ENCODE measurements at regions not wholly inside any gene's neighbourhood (a gene's known extent, or its start where the extent isn't known, plus 50 kb on each side); places are given as distances from the start of the nearest gene placed in this dataset.
"Not testable (repeated sequence)": the region's sequence is repeated elsewhere in the genome, so short reads cannot be mapped to it uniquely, and the experiment has no call there.

DNA sequence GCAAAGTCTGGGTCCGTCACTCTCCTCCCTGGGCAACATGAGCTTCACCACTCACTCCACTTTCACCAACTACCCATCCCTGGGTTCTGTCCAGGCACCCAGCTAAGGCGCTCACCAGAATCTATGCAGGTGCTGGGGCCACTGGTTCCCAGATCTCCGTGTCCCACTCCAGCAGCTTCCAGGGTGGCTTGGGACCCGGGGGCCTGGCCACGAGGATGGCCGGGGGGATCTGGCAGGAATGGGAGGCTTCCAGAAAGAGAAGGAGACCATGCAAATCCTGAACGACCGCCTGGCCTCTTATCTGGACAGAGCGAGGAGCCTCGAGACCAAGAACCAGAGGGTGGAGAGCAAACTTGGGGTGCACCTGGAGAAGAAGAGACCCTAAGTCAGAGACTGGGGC is 1611.0 kb upstream of the ACO1 start:
- DNase-seq: no peak

- DNase-seq: peak; percentile 3
These were observed 1610.1 kb upstream of the ACO1 start for GRCh38 chr9:30774326-30774725.

GRCh38 chr9:30775236-30775635 is 1609.2 kb upstream of the ACO1 start:
- no peak for DNase-seq

DNA sequence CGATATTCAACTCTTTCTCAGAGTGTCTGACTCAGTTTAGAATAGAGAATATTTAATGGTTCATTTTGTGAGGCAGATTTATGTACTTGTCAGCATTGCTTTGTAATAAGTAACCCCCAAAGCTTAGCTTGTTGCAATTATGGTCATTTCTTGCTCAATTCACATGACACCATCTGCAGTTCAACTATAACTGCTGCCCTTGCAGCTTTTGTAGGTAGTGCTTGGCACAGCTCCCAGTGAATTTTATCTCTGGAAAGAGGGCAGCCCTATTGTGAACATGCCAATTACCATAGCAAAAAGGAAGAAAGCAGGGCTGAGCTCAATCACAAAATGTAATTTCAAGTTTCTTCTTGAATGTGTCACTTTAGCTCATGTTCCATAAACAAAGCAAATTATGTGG is 1587.7 kb upstream of the ACO1 start:
- no peak for DNase-seq

DNA sequence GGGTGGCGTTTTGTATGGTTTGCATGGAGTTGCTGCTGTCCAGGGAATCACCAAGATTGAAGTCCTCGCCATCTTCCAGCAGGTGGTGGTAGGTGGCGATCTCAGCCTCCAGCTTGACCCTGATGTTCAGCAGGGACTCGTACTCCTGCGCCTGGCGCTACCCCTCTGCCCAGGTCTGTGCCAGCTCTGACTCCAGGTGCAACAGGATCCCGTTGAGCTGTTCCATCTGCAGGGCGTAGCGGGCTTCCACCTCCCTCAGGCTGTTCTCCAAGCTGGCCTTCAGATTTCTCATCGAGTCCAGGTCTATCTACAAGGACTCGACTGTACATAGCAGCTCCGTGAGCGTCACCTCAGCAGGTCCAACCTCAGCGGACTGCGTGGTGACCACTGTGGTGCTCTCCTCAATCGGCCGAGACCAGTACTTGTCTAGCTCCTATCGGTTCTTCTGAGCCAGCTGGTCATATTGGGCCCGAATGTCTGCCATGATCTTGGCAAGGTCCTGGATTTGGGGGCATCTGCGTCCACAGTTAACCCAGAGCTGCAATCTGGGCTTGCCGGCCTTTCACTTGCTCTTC is 1584.8 kb upstream of the ACO1 start:
- no peak for DNase-seq

DNA sequence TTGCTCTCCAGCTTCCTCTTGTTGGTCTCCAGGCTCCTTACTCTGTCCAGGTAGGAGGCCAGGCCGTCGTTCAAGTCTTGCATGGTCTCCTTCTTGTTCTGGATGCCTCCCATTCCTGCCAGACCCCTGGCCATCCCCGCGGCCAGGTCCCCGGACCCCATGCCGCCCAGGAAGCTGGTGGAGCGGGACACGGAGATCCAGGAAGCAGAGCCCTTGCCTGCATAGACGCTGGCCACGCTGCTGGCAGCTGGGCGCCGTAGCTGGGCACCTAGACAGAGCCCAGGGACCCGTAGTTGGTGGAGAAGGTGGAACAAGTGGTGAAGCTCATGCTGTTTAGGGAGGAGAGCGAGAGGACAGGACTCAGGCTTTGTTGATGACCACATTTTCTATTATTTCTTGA is 1584.0 kb upstream of the ACO1 start:
- no peak for DNase-seq

GRCh38 chr9:30812821-30813220 is 1571.6 kb upstream of the ACO1 start:
- no peak for DNase-seq

GRCh38 chr9:30815585-30815984 is 1568.9 kb upstream of the ACO1 start:
- DNase-seq: no peak

GRCh38 chr9:30845136-30845535 is 1539.3 kb upstream of the ACO1 start:
- DNase-seq: no peak

- DNase-seq: no peak
These were observed 1537.8 kb upstream of the ACO1 start for GRCh38 chr9:30846651-30847050.

DNA sequence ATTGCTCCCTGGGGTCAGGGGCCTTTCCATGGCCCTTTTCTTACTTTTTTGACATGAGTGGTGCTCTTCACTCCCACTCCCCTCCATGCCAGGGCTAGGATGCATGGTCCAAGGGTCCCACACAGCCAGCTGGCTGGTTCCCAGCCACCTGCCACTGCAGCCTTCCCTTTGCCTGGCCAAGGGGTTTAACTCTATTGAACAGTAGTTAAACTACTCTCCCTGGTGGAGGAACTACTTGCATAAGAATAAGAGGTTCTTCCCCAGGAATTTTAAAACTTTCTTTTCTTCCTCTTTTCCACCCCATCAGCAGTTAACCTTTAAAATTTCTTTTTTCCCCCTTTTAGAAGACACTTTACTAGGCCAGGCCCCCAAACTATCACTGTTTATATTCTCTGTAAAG is 1532.8 kb upstream of the ACO1 start:
- DNase-seq: no peak

GRCh38 chr9:30900706-30901105 is 1483.7 kb upstream of the ACO1 start:
- no peak for DNase-seq

GRCh38 chr9:30913331-30913730 is 1471.1 kb upstream of the ACO1 start:
- DNase-seq: no peak

DNA sequence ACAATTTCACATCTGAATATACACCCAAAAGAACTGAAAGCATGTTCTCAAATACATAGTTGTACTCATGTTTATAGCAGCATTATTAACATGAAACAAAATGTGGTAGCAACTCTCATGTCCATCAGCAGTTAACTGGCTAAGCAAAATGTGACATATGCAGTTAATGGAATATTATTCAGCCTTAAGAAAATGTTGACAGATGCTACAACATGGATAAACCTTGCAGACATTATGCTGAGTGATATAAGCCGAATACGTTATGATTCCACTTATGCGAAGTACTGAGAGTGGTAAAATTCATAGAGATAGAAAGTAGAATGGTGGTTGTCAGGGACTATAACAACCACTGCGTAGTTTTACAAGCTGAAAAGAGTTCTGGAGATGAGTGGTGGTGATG is 1469.0 kb upstream of the ACO1 start:
- no peak for DNase-seq

- no peak for DNase-seq
These were observed 1459.3 kb upstream of the ACO1 start for GRCh38 chr9:30925126-30925525.

DNA sequence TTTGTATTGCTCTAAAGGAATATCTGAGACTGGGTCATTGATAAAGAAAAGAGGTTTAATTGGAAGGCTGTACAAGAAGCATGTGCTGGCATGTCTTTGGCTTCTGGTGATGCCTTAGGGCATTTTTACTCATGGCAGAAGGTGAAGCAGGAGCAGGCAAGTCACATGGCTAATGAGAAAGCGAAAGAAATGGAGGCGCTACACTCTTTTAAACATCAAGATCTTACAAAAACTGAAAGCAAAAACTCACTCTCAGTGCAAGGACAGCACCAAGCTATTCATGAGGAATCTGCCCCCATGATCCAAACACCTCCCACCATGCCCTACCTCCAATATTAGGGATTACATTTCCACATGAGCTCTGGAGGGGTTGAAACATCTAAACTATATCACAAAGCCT is 1458.8 kb upstream of the ACO1 start:
- DNase-seq: no peak

- no peak for DNase-seq
These were observed 1456.4 kb upstream of the ACO1 start for GRCh38 chr9:30928045-30928444.

- DNase-seq: no peak
These were observed 1452.2 kb upstream of the ACO1 start for GRCh38 chr9:30932226-30932625.

DNA sequence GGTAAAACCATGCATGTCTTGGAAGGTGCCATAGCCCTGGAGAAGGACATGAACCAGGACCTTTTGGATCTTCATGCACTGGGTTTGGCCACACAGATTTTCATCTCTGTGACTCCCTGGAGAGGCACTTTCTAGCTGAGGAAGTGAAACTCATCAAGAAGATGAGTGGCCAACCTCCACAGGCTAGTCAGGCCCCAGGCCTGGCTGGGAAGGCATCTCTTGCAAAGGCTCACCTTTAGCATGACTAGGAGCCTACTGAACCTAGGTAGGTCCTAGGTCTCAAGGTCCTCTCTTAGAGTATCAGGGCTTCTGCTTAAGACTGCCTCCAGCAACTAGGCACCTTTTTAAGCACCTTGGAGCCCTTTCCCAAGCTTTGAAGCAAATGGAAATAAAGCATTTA is 1448.7 kb upstream of the ACO1 start:
- DNase-seq: no peak

DNA sequence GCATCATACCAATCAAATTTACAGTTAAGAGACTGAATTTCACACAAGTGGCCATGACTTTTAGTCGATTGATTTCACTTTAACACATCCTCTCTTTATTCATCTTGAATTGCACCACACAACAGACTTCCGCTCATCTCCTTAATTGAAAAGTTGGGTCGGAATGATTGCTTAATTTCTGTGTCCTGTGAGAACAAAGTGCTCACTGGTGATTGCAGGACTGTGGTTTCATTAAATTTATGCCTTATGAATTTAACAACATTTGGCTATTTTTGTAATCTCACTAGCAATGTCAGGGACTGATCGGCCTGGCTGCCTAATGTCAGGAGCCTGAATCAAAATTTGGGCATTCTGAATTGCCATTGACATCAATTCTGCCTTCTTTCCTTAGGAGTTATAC is 1447.3 kb upstream of the ACO1 start:
- no peak for DNase-seq

- not testable (repeated sequence) for DNase-seq
These were observed 1441.6 kb upstream of the ACO1 start for GRCh38 chr9:30942852-30943251.

- DNase-seq: no peak
These were observed 1440.8 kb upstream of the ACO1 start for GRCh38 chr9:30943446-30944224.

DNA sequence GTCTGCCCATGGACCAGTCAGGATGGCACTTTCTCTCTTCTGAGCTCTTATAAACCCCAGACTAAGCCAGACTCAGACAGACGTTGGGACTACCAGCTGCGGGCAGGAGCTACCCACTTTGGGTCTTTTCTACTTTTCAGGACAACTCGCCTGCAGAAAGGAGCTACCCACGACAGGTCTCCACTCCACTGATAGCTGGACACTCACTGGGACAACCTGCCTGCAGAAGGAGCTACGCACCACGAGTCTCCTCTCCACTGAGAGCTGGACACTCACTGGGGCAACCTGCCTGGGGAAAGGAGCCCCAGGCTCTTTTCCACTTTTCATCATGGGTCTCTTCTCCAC is 1440.2 kb upstream of the ACO1 start:
- no peak for DNase-seq

- no peak for DNase-seq
These were observed 1439.6 kb upstream of the ACO1 start for GRCh38 chr9:30944741-30945280.

DNA sequence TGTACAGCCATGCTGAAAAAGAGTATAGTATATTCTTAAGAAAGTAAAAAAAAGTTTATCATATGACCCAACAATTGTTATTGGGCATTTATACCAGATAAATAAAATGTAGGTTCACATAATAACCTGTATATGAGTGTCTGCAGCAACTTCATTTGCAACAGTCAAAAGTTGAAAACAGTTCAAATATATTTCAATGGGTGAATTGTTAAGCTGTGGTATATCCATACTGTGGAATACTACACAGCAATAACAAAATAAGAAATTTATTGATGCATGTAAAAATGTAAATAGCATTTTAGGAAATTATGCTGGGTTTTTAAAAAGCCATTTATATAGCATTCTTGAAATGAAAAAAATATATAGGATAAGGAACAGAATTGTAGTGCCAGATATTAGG is 1420.1 kb upstream of the ACO1 start:
- no peak for DNase-seq
